OCI-LY7 (cell line): ENCODE measurements at regions not wholly inside any gene's neighbourhood (a gene's known extent, or its start where the extent isn't known, plus 50 kb on each side); places are given as distances from the start of the nearest gene placed in this dataset.

ENCODE experiments used
- BruUV-seq: library from RNA; stranded (reverse); fragments of 400-500 nt; replicated peaks from 2 replicates; lab custom pipeline; 2021; lab: Mats Ljungman, UMichigan
- CTCF ChIA-PET: fragments of 300-600 bp; sonication (Branson Sonifier 250); formaldehyde crosslinking; loops from one replicate; lab custom pipeline; 2022; ENCODE audit warnings: antibody characterized with exemption; ENCODE audit not compliant: unreplicated experiment; lab: Charles Lee
- POLR2A ChIA-PET: fragments of 300-600 bp; sonication (Branson Sonifier 250); formaldehyde crosslinking; loops from one replicate; lab custom pipeline; 2022; ENCODE audit warnings: antibody characterized with exemption; lab: Charles Lee
- DNase-seq: peaks from one replicate; pipeline ENCODE4 v3.0.0-alpha.2; 2015; ENCODE audit warnings: low spot score
- H2AFZ ChIP-seq: fragments of 200-600 bp; sonication (generic), shearing (Covaris generic); 2 replicates; pipeline ENCODE4 v1.6.1; 2014; ENCODE audit warnings: mild to moderate bottlenecking, antibody characterized with exemption, low read length, moderate library complexity
- H3K27ac ChIP-seq: fragments of 200-600 bp; sonication (generic); 2 replicates; pipeline ENCODE4 v1.5.1; 2014; ENCODE audit warnings: mixed run types, low read depth, mild to moderate bottlenecking, moderate library complexity, low read length, inconsistent platforms; ENCODE audit not compliant: poor library complexity, severe bottlenecking
- H3K36me3 ChIP-seq: fragments of 200-600 bp; sonication (generic); 2 replicates; pipeline ENCODE4 v1.6.1; 2014; ENCODE audit warnings: mild to moderate bottlenecking, antibody characterized with exemption, low read length, moderate library complexity, mixed read lengths; ENCODE audit not compliant: insufficient read depth
- H3K4me1 ChIP-seq: fragments of 200-600 bp; sonication (generic); 2 replicates; pipeline ENCODE4 v1.5.1; 2014; ENCODE audit warnings: mild to moderate bottlenecking, low read length; ENCODE audit not compliant: insufficient read depth, poor library complexity, severe bottlenecking
- H3K4me2 ChIP-seq: fragments of 200-600 bp; sonication (generic); 2 replicates; pipeline ENCODE4 v1.6.1; 2014; ENCODE audit warnings: mild to moderate bottlenecking, low read length
- H3K4me3 ChIP-seq: fragments of 200-600 bp; sonication (generic); 2 replicates; pipeline ENCODE4 v1.5.1; 2014; ENCODE audit warnings: mild to moderate bottlenecking, low read depth, low read length; ENCODE audit not compliant: poor library complexity, severe bottlenecking
- H3K79me2 ChIP-seq: fragments of 200-600 bp; sonication (generic); 2 replicates; pipeline ENCODE4 v1.6.1; 2016; ENCODE audit warnings: low read depth, mild to moderate bottlenecking, low read length, moderate library complexity, mixed read lengths; ENCODE audit not compliant: insufficient read depth
- H3K9me2 ChIP-seq: fragments of 200-600 bp; sonication (generic); 2 replicates; pipeline ENCODE4 v1.6.1; 2016; ENCODE audit warnings: mild to moderate bottlenecking, low read length, mixed read lengths; ENCODE audit not compliant: insufficient read depth
- H3K9me3 ChIP-seq: fragments of 200-600 bp; sonication (generic); 2 replicates; pipeline ENCODE4 v1.6.1; 2014; ENCODE audit warnings: mild to moderate bottlenecking, mixed run types, low read length, mixed read lengths
- H4K20me1 ChIP-seq: fragments of 200-600 bp; sonication (generic); 2 replicates; pipeline ENCODE4 v1.6.1; 2014; ENCODE audit warnings: mild to moderate bottlenecking, antibody characterized with exemption, low read length, moderate library complexity, mixed read lengths; ENCODE audit not compliant: insufficient read depth
- CTCF ChIP-seq: fragments of 200-600 bp; sonication (generic); conservative IDR thresholded peaks from 2 replicates; pipeline ENCODE4 v1.5.1; 2014; ENCODE audit warnings: mild to moderate bottlenecking, antibody characterized with exemption, low read length, moderate library complexity, mixed read lengths
- EZH2phosphoT487 ChIP-seq: fragments of 200-600 bp; sonication (generic); IDR thresholded peaks from 2 replicates; pipeline ENCODE4 v1.6.1; 2018; ENCODE audit warnings: low read depth, borderline replicate concordance, mild to moderate bottlenecking, mixed run types, antibody characterized with exemption, low read length, moderate library complexity, mixed read lengths
- intact Hi-C: fragments of 100-400 bp; cut with micrococcal nuclease; formaldehyde crosslinking; loops from one replicate; pipeline ENCODE4 v1.10.0; 2022; ENCODE audit not compliant: unreplicated experiment

- CTCF ChIA-PET = no interaction called here
- BruUV-seq = no TSS peak
- Histone ChIP-seq H3K36me3 (no peaks in the 10 kb centered on the region), H3K79me2 (no peaks in the 10 kb centered on the region), H2AFZ (no peak overlapping the region), H3K9me3 (no peaks in the 10 kb centered on the region), H3K4me1 (no peaks in the 10 kb centered on the region), H3K27ac (no peak overlapping the region), H3K4me3 (no peak overlapping the region), H4K20me1 (no peaks in the 10 kb centered on the region), H3K4me2 (no peak overlapping the region), H3K9me2 (no peaks in the 10 kb centered on the region)
- POLR2A ChIA-PET = interaction anchor here (0.6 to 0.8 kb wide), 2 partner anchors 54 to 628 kb away, joined by 3 to 6 read pairs; no protein-coding TSS in a partner anchor
- intact Hi-C loops = no loop called here
- DNase-seq = no peak
- TF ChIP-seq CTCF = no peak
- TF ChIP-seq EZH2phosphoT487 = no peak
Observed at GRCh38 chr6:115782612-115783011, 278.1 kb downstream of the FRK start.

GRCh38 chr6:115773741-115774140, 286.9 kb downstream of the FRK start:
- intact Hi-C loops = no loop called here
- BruUV-seq = no TSS peak

More at GRCh38 chr6:115773741-115774140, 286.9 kb downstream of the FRK start:
- Histone ChIP-seq H3K4me2 (no peak overlapping the region), H3K4me1 (no peaks in the 10 kb centered on the region), H3K79me2 (no peaks in the 10 kb centered on the region), H3K27ac (no peak overlapping the region), H3K36me3 (no peaks in the 10 kb centered on the region), H3K9me2 (no peaks in the 10 kb centered on the region), H3K9me3 (no peaks in the 10 kb centered on the region), H3K4me3 (no peak overlapping the region), H4K20me1 (no peaks in the 10 kb centered on the region), H2AFZ (no peak overlapping the region)
- CTCF ChIA-PET = no interaction called here
- no peak for TF ChIP-seq EZH2phosphoT487
- no peak for TF ChIP-seq CTCF
- POLR2A ChIA-PET = interaction anchor here (1.2 kb wide), 1 partner anchor 12 kb away, joined by 3 read pairs; no protein-coding TSS in a partner anchor
- DNase-seq = no peak
